HG02571 (cell line): ENCODE measurements at regions not wholly inside any gene's neighbourhood (a gene's known extent, or its start where the extent isn't known, plus 50 kb on each side); places are given as distances from the start of the nearest gene placed in this dataset.
"Not testable (repeated sequence)": the region's sequence is repeated elsewhere in the genome, so short reads cannot be mapped to it uniquely, and the experiment has no call there.

Experiments
- ATAC-seq: cut with Tn5 transposase; IDR thresholded peaks from one replicate; pipeline ENCODE4 v1.9.1; 2021; ENCODE audit warnings: mild to moderate bottlenecking, moderate library complexity; ENCODE audit not compliant: unreplicated experiment

GRCh38 chr16:29154676-29155121 lies 169.8 kb downstream of the LAT start:
- no peak for ATAC-seq

DNA sequence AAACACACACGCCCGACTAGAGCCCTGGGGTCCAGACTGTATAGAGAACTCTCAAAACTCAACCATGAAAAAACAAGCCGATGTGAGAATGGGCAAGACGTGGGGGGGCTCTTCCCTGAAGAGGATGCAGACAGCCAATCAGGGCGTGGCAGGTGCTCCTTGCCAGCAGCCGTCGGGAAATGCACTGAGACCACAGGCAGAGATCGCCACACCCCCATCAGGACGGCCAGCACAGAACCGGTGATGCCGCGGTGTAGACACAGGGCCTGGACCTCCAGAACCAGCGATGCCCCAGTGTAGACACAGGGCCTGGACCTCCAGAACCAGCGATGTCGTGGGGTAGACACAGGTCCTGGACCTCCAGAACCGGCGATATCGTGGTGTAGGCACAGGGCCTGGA lies 169.2 kb downstream of the LAT start:
- ATAC-seq: no peak

- ATAC-seq: not testable (repeated sequence)
Measured at GRCh38 chr16:29153307-29153706, 168.5 kb downstream of the LAT start.

DNA sequence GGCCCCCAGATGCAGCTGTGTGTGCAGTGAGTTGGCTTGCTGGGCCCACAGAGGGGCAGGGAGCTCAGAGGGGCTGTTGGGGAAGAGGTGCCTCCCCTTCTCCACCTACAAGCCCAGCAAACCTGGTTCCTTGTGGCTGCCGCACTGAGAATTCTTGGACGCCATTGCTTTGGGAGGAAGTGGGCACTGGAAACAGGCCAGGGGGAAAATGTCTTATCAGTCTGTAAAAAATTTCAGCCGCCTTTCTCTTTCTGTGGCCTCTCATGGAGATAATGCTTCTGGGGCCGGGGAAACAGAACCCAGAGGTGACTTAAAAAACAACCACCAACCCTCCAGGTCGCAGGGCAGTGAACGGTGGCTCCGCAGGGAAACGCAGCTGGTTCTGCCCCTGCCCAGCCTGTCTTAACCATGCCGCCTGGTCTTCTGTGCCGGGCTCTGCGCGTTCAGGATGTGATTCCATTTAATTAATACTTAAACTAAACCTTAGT lies 167.7 kb downstream of the LAT start:
- ATAC-seq: not testable (repeated sequence)

- no peak for ATAC-seq
Measured at GRCh38 chr16:29151317-29151716, 166.5 kb downstream of the LAT start.

DNA sequence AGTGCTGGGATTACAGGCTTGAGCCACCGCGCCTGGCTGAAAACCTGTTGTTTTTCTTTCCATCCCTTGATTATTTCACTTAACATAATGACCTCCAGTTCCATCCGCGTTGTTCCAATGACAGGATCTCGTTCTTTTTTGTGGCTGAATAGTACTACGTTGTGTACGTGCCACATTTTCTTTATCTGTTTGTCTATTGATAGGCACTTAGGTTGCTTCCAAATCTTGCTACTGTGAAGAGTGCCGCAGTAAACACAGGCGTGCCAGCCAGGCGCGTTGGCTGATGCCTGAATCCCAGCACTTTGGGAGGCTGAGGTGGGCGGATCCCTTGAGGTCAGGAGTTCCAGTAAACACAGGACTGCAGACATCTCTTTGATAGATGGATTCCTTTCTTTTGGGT lies 165.1 kb downstream of the LAT start:
- ATAC-seq: not testable (repeated sequence)

DNA sequence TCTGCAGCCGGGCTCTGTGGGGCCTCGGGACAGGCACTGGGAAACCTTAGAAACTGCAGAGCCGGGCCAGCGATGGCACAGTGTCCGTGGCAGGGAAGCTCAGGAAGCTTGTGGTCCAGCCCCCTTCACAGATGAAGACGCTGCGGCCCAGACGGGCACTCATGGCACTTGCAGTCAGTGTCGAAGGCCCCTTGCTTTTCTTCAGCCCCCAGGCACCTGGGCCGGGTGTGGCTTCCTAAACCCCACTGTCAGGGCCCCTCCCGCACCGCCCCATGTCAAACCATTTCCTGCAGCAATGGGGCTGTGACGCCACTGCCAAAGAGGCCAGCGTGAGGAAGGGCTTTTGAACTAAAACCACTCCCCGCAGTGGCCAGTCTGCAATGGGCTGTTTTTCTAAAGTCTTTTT lies 164.0 kb downstream of the LAT start:
- no peak for ATAC-seq

GRCh38 chr16:29148131-29148691 lies 163.4 kb downstream of the LAT start:
- ATAC-seq: no peak

DNA sequence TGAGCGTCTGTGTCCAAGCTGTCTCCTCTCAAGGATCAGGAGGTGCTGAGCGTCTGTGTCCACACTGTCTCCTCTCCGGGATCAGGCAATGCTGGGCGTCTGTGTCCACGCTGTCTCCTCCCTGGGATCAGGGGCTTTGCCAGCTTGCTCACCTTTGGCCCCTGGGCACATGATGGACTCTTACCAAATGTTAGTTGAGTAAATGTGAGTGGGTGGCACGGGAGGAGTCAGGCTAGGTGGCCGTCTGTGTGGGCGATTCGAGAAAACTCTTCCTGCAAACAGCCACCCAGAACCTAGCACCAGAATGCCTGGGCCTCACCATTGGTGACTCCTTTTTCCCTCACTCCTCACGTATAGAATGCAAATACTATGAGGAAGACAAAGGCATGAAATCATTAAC lies 162.9 kb downstream of the LAT start:
- not testable (repeated sequence) for ATAC-seq

GRCh38 chr16:29146808-29147643 lies 162.2 kb downstream of the LAT start:
- ATAC-seq: not testable (repeated sequence)

GRCh38 chr16:29146266-29146665 lies 161.4 kb downstream of the LAT start:
- no peak for ATAC-seq

GRCh38 chr16:29145486-29146225 lies 160.8 kb downstream of the LAT start:
- not testable (repeated sequence) for ATAC-seq

DNA sequence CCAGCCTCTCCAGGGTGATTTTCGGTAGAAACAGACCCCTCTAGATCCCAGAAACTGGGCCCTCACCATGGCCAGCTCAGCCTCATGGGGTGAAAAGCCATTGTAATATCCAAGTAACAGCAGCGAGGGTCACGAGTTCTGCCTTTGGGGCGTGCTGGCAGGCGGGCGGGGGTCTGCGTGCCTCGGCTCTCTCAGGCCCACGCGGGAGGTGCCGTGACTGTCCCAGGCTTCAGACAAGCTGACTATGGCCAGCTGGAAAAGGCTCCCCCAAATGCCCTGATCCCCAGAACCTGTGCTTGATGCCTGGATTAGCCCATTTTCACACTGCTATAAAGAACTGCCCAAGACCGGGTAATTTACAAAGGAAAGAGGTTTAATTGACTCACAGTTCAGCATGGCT lies 160.2 kb downstream of the LAT start:
- ATAC-seq: not testable (repeated sequence)

DNA sequence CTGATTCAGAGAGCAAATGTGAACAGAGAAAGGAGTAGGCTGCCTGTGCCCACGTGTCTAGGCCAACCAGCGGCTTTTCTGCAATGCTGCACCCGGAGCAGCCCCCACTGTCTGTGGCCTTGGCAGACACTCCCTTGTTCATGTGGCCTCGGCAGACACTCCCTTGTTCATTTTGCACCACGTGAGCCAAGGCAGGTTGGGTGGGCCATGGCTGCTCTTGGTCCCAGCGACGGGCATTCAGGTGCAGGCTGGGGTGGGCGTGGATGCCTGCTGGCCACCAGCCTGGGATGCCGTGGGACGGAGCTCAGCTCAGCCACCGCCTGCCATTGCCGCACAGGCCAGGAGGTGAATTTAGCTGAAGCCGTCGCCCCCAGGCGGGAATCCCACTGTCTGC lies 159.8 kb downstream of the LAT start:
- not testable (repeated sequence) for ATAC-seq

- ATAC-seq: not testable (repeated sequence)
Measured at GRCh38 chr16:29143739-29144668, 159.2 kb downstream of the LAT start.

DNA sequence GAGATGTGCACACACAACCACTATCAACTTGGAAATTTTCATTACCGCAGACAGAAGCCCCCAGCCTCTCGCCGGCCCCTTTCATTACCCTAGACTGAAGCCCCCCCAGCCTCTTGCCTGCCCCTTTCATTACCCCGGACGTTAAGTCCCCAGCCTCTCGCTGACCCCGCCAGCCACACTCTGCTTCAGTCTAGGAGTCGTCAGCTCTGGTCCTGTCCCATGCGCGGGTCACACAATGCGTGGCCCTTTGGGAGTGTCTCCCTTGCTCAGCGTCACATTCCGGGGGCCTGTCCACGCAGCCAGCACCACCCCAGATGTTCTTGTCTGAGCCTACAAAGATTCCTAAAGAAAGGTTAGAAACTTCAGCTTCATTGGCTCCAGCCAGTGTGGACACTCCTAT lies 157.7 kb downstream of the LAT start:
- ATAC-seq: not testable (repeated sequence)

DNA sequence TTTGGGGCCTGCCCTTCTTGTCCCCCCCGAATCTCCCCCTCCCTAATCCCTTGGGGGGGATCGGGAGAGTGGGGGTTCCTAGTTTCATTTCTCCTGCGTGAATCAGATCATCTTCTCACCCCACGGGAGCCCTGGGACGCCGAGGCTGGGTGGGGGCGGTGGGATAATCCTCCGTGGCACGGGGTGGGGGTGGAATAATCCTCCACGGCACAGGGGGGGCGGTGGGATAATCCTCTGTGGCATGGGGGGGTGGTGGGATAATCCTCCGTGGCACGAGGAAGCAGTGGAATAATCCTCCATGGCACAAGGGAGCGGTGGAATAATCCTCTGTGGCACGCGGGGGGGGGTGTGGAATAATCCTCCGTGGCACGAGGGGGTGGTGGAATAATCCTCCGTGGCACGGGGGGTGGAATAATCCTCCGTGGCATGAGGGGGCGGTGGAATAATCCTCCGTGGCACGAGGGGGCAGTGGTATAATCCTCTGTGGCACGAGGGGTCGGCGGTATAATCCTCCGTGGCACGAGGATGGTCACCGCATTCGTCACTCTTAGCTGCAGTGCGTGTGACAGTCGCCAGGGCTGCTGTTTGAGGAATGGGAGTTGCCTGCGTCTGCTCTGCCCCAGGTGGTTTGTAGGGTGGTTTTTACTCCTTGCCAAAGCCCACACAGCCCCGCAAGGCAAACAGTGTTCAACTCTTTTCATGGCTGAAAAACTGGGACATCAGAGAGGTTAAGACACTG lies 156.9 kb downstream of the LAT start:
- ATAC-seq: no peak

DNA sequence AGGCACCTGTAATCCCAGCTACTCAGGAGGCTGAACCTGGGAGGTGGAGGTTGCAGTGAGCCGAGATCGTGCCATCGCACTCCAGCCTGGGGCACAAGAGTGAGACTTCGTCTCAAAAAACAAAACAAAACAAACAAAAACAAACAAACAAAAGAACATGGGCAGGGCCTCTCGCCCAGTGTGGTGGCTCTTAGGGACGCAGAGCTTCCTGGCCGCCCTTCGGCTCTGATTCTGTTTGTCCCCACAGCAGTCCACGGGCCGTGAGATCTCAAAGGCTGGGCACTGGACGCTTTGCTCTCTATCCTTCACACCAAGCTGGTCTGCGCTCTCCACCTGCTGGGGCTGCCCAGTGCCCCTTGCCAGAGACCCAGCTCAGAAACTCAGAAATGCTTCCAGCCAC lies 156.3 kb downstream of the LAT start:
- not testable (repeated sequence) for ATAC-seq

GRCh38 chr16:29139901-29140855 lies 155.3 kb downstream of the LAT start:
- not testable (repeated sequence) for ATAC-seq
